ENCODE measurements at regions not wholly inside any gene's neighbourhood (a gene's known extent, or its start where the extent isn't known, plus 50 kb on each side); places are given as distances from the start of the nearest gene placed in this dataset.

DNA sequence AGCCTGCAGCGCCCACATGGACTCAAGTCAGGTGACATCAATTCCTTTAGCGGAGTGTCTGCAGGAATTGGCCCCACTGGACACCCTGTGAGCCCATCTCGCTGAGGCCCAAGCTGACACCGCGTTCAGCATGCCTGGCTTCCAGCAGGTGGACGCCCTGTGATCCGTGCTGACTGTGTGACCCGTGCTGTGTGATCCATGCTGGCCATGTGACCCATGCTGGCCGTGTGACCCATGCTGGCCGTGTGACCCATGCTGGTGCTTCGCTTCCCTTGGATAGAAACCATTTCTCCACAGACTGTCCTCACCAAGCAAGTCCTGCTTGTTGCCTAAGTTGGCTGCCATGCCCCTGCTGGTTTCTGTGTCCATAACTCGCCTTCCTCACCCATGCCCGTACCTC is 392.1 kb downstream of the BRD1 start:
- Histone ChIP-seq H3K79me2 (ENCODE audit: control insufficient read depth, low read length) (no peaks in the 10 kb centered on the region), H3K27me3 (ENCODE audit: control insufficient read depth, low read length) (no peaks in the 10 kb centered on the region), H3K4me1 (ENCODE audit: control insufficient read depth, low read length) (peaks cover 9% of the 10 kb centered on the region), H3K4me3 (ENCODE audit: low read length) (no peak overlapping the region), H3K36me3 (ENCODE audit: control insufficient read depth, low read length) (no peaks in the 10 kb centered on the region), H3K9me3 (ENCODE audit: control insufficient read depth, insufficient read depth, low read length) (no peaks in the 10 kb centered on the region), H3F3A (ENCODE audit: control insufficient read depth, insufficient read depth) (0 out of 2 replicates have a peak, but pooled peaks cover under 1% of the 10 kb centered on the region), H3K9me2 (replicated peaks; ENCODE audit: control insufficient read depth, low read length) (no peaks in the 10 kb centered on the region), H4K20me1 (ENCODE audit: control insufficient read depth, insufficient read depth, low read depth, low read length) (no peaks in the 10 kb centered on the region), H3K27ac (ENCODE audit: low read depth, low read length) (no peak overlapping the region), H3K4me2 (ENCODE audit: low read length) (no peak overlapping the region)
- TF ChIP-seq EZH2phosphoT487 (IDR thresholded peaks at IDR 0.05; ENCODE audit: borderline replicate concordance, low read length), result no peak
- TF ChIP-seq, protein P1, sequence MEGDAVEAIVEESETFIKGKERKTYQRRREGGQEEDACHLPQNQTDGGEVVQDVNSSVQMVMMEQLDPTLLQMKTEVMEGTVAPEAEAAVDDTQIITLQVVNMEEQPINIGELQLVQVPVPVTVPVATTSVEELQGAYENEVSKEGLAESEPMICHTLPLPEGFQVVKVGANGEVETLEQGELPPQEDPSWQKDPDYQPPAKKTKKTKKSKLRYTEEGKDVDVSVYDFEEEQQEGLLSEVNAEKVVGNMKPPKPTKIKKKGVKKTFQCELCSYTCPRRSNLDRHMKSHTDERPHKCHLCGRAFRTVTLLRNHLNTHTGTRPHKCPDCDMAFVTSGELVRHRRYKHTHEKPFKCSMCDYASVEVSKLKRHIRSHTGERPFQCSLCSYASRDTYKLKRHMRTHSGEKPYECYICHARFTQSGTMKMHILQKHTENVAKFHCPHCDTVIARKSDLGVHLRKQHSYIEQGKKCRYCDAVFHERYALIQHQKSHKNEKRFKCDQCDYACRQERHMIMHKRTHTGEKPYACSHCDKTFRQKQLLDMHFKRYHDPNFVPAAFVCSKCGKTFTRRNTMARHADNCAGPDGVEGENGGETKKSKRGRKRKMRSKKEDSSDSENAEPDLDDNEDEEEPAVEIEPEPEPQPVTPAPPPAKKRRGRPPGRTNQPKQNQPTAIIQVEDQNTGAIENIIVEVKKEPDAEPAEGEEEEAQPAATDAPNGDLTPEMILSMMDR (IDR thresholded peaks at IDR 0.05; ENCODE audit: low read depth, low read length, poor library complexity, severe bottlenecking), result no peak

DNA sequence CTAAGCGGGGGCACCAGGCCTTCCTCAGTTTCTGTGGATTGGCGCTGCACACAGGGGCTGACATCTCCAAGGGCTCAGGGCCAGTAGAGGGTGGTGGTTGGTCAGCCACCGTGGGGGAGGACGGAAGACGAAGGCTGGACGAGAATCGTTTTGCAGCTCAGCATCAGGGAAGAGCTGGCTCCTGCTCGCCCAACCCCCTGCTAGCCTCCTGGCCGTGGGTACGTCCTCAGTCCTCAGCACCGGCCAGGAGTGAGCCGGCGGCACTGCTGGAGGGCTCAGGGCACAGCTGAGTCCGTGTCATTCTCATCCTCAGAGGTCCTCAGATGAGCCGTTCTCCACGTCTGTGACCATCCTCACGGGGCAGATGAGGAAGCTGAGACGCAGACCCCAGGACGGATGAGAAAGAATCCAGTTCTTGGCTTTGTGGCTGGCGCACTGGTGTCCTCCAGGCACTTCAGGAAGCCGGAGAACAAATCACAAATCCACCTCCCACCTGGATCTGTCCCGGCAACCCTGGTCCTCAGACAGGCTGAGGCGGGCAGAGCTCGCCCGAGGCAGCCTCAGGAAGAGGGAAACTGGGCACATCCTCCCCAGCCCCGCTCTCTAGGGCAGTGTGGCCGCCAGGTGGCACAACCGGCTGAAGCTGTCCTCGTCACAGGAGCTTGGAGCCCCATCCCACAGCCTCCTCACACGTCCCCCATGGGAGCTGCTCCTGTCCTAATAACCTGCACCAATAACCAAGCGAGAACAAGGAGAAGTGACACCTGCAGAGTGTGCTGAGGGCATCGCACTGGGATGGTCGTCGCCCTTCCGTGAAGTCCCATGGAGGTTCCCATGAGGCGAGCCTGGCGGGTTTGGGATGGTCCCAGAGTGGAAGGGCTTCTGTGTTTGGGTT is 393.7 kb downstream of the BRD1 start:
- H3K4me1 ChIP-seq (ENCODE audit: control insufficient read depth, low read length), result peaks cover 20% of the 10 kb centered on the region
- no peaks in the 10 kb centered on the region for H3K9me3 ChIP-seq (ENCODE audit: control insufficient read depth, insufficient read depth, low read length)
- no peaks in the 10 kb centered on the region for H4K20me1 ChIP-seq (ENCODE audit: control insufficient read depth, insufficient read depth, low read depth, low read length)
- no peaks in the 10 kb centered on the region for H3K36me3 ChIP-seq (ENCODE audit: control insufficient read depth, low read length)
- H3K27ac ChIP-seq (ENCODE audit: low read depth, low read length), result no peak overlapping the region
- H3K4me3 ChIP-seq (ENCODE audit: low read length), result no peak overlapping the region
- no peaks in the 10 kb centered on the region for H3K79me2 ChIP-seq (ENCODE audit: control insufficient read depth, low read length)
- TF ChIP-seq, protein P1 (IDR thresholded peaks at IDR 0.05; ENCODE audit: low read depth, low read length, poor library complexity, severe bottlenecking), result no peak
- TF ChIP-seq EZH2phosphoT487 (IDR thresholded peaks at IDR 0.05; ENCODE audit: borderline replicate concordance, low read length), result no peak
- no peaks in the 10 kb centered on the region for H3K9me2 ChIP-seq (replicated peaks; ENCODE audit: control insufficient read depth, low read length)
- no peak overlapping the region for H3K4me2 ChIP-seq (ENCODE audit: low read length)
- H3F3A ChIP-seq (ENCODE audit: control insufficient read depth, insufficient read depth), result 0 out of 2 replicates have a peak, but pooled peaks cover 4% of the 10 kb centered on the region
- H3K27me3 ChIP-seq (ENCODE audit: control insufficient read depth, low read length), result no peaks in the 10 kb centered on the region

DNA sequence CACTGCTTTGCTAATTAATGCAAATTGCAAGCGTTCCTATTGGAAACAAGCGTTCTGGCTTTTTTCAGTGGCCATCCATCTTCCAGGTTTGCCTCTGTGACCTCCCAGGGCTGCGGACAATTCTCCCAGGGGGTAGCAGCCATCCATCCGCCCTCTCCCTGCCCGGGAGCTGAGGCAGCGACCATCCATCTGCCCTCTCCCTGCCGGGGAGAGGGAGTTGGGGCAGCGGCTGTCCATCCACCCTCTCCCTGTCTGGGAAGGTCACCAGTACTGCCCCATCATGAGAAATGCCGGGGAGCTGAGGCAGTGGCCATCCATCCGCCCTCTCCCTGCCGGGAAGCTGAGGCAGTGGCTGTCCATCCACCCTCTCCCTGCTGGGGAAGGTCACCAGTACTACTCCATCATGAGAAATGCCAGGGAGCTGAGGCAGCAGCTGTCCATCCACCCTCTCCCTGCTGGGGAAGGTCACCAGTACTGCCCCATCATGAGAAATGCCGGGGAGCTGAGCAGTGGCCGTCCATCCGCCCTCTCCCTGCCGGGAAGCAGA is 394.7 kb downstream of the BRD1 start:
- Histone ChIP-seq H4K20me1 (ENCODE audit: control insufficient read depth, insufficient read depth, low read depth, low read length) (no peaks in the 10 kb centered on the region), H3K27ac (ENCODE audit: low read depth, low read length) (no peak overlapping the region), H3K4me2 (ENCODE audit: low read length) (no peak overlapping the region), H3K36me3 (ENCODE audit: control insufficient read depth, low read length) (no peaks in the 10 kb centered on the region), H3K4me3 (ENCODE audit: low read length) (no peak overlapping the region), H3F3A (ENCODE audit: control insufficient read depth, insufficient read depth) (0 out of 2 replicates have a peak, but pooled peaks cover 4% of the 10 kb centered on the region), H3K4me1 (ENCODE audit: control insufficient read depth, low read length) (peaks cover 20% of the 10 kb centered on the region), H3K9me2 (replicated peaks; ENCODE audit: control insufficient read depth, low read length) (no peaks in the 10 kb centered on the region), H3K79me2 (ENCODE audit: control insufficient read depth, low read length) (no peaks in the 10 kb centered on the region), H3K9me3 (ENCODE audit: control insufficient read depth, insufficient read depth, low read length) (no peaks in the 10 kb centered on the region), H3K27me3 (ENCODE audit: control insufficient read depth, low read length) (no peaks in the 10 kb centered on the region)
- TF ChIP-seq, protein P1 (IDR thresholded peaks at IDR 0.05; ENCODE audit: low read depth, low read length, poor library complexity, severe bottlenecking), result no peak
- no peak for TF ChIP-seq EZH2phosphoT487 (IDR thresholded peaks at IDR 0.05; ENCODE audit: borderline replicate concordance, low read length)
